Ascending aorta (tissue), 2 donors: ENCODE measurements at regions not wholly inside any gene's neighbourhood (a gene's known extent, or its start where the extent isn't known, plus 50 kb on each side); places are given as distances from the start of the nearest gene placed in this dataset.

ENCODE experiments used
- DNase-seq, 2 donors: peaks; one replicate each; pipeline ENCODE4 v3.0.0-alpha.2; 2019; ENCODE audit warnings: low spot score in 2 of 2
- H3K27ac ChIP-seq, 2 donors: fragments of 200-600 bp; sonication (generic); one replicate each; pipeline ENCODE4 v1.5.1; 2016 to 2017; ENCODE audit warnings: mild to moderate bottlenecking in 1 of 2
- H3K27me3 ChIP-seq: fragments of 200-600 bp; sonication (generic); one replicate; pipeline ENCODE4 v1.5.1; 2017
- H3K36me3 ChIP-seq, 2 donors: fragments of 200-600 bp; sonication (generic); one replicate each; pipeline ENCODE4 v1.5.1; 2016
- H3K4me1 ChIP-seq, 2 donors: fragments of 200-600 bp; sonication (generic); one replicate each; pipeline ENCODE4 v1.5.1; 2016 to 2017; ENCODE audit warnings: mild to moderate bottlenecking in 1 of 2
- H3K4me3 ChIP-seq, 2 donors: fragments of 200-600 bp; sonication (generic); one replicate each; pipeline ENCODE4 v1.5.1; 2016 to 2017; ENCODE audit warnings: mild to moderate bottlenecking in 1 of 2
- H3K9me3 ChIP-seq, 2 donors: fragments of 200-600 bp; sonication (generic); one replicate each; pipeline ENCODE4 v1.5.1; 2016
- CTCF ChIP-seq, 3 experiments: fragments of 200-600 bp in 2 of 3; fragments of 450-650 bp in 1 of 3; sonication (generic) in 2 of 3; IDR thresholded peaks; one replicate each; pipeline ENCODE4 v1.5.1; 2016 to 2019; ENCODE audit warnings: antibody characterized with exemption in 3 of 3, mild to moderate bottlenecking in 1 of 3, moderate library complexity in 1 of 3
- intact Hi-C: fragments of 100-400 bp; cut with DNase I; formaldehyde crosslinking; loops from one replicate; pipeline ENCODE4 v1.15.1; 2023

GRCh38 chr20:11277170-11277569, 603.4 kb upstream of the JAG1 start:
- no peaks in the 10 kb centered on the region for H3K36me3 ChIP-seq
- H3K9me3 ChIP-seq = no peaks in the 10 kb centered on the region
- DNase-seq = no peak
- H3K27ac ChIP-seq = no peak overlapping the region
- peaks cover 0 to 3% of the 10 kb centered on the region in 2 donors for H3K4me1 ChIP-seq
- no peaks in the 10 kb centered on the region for H3K27me3 ChIP-seq
- no peak for TF ChIP-seq CTCF (IDR thresholded peaks at IDR 0.05)
- intact Hi-C loops = loop anchor here (10.0 kb wide), 1 partner anchor 522 kb away; no protein-coding TSS in a partner anchor
- no peak overlapping the region for H3K4me3 ChIP-seq

DNA sequence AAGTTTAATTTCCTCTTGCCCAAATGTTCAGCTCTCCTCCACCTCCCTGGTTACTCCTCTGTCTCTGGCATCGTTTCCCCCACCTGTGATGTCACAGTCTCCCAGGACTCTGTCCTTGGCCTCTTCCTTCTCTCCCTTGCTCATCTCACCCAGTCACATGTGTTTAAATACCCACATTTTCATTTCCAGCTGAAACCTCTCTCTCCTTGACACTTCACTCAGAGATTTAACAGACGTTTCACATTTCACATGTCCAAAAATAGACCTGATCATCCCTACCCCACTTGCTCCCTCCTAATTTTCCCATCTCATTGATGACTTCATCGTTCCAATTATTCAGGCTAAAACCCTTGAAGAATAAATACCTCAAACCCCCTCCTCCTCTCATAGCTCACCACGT, 604.1 kb upstream of the JAG1 start:
- peaks cover 0 to 3% of the 10 kb centered on the region in 2 donors for H3K4me1 ChIP-seq
- TF ChIP-seq CTCF (IDR thresholded peaks at IDR 0.05) = no peak
- no peak overlapping the region for H3K4me3 ChIP-seq
- H3K9me3 ChIP-seq = no peaks in the 10 kb centered on the region
- intact Hi-C loops = loop anchor here (10.0 kb wide), 1 partner anchor 523 kb away; no protein-coding TSS in a partner anchor
- DNase-seq = no peak
- H3K36me3 ChIP-seq = no peaks in the 10 kb centered on the region
- no peaks in the 10 kb centered on the region for H3K27me3 ChIP-seq
- H3K27ac ChIP-seq = no peak overlapping the region

DNA sequence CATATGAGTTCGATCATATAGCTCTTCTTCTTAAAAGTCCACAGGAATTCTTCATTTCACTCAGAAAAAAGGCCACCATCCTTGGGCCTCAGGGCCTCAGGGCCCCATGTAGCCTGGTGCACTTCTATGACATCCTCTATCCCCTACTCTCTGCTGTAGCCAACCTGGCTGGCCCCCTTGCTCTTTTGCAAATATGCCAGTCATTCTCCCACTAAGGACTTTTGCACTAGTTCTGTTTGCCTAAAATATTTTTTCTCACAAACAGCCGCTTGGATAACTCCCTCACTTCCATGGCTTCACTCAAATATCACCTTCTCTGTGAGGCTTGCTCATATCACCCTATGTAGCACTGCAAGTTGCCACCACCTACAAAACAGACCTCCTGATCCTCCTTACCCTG, 604.7 kb upstream of the JAG1 start:
- TF ChIP-seq CTCF (IDR thresholded peaks at IDR 0.05) = no peak

GRCh38 chr20:11281240-11281639, 607.4 kb upstream of the JAG1 start:
- H3K9me3 ChIP-seq = no peaks in the 10 kb centered on the region
- H3K4me1 ChIP-seq = no peaks in the 10 kb centered on the region
- no peaks in the 10 kb centered on the region for H3K27me3 ChIP-seq
- no peaks in the 10 kb centered on the region for H3K36me3 ChIP-seq
- no peak for DNase-seq
- intact Hi-C loops = no loop called here
- TF ChIP-seq CTCF (IDR thresholded peaks at IDR 0.05) = no peak
- no peak overlapping the region for H3K27ac ChIP-seq
- H3K4me3 ChIP-seq = no peak overlapping the region

More for the DNA sequence above, 604.7 kb upstream of the JAG1 start:
- no peak overlapping the region for H3K4me3 ChIP-seq
- H3K36me3 ChIP-seq = no peaks in the 10 kb centered on the region
- intact Hi-C loops = loop anchor here (10.0 kb wide), 1 partner anchor 524 kb away; no protein-coding TSS in a partner anchor
- H3K27me3 ChIP-seq = no peaks in the 10 kb centered on the region
- H3K27ac ChIP-seq = no peak overlapping the region
- peaks cover 0 to 3% of the 10 kb centered on the region in 2 donors for H3K4me1 ChIP-seq
- no peaks in the 10 kb centered on the region for H3K9me3 ChIP-seq
- DNase-seq = no peak

DNA sequence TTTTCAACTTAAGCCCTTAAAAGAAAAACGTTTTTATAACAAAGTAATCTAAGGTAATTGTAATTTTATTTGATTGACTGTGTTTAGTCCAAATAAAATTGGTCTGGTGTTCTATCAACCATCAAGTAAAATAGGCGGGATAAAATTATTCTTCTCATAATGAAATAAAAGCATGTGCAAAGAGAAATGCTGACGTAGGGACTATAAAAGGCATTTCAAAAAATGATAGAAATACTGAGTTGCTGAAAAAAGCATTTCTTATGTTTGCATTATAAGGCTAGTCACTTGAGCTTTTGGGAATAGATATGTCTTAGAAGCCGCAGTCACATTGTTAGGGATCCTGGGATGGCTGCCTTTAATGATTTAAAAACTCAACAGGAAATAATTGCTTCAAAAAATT, 608.0 kb upstream of the JAG1 start:
- Histone ChIP-seq H3K27ac (no peak overlapping the region), H3K4me1 (no peaks in the 10 kb centered on the region), H3K4me3 (no peak overlapping the region), H3K9me3 (no peaks in the 10 kb centered on the region), H3K27me3 (no peaks in the 10 kb centered on the region), H3K36me3 (no peaks in the 10 kb centered on the region)
- DNase-seq = no peak
- TF ChIP-seq CTCF (IDR thresholded peaks at IDR 0.05) = no peak
- intact Hi-C loops = no loop called here

DNA sequence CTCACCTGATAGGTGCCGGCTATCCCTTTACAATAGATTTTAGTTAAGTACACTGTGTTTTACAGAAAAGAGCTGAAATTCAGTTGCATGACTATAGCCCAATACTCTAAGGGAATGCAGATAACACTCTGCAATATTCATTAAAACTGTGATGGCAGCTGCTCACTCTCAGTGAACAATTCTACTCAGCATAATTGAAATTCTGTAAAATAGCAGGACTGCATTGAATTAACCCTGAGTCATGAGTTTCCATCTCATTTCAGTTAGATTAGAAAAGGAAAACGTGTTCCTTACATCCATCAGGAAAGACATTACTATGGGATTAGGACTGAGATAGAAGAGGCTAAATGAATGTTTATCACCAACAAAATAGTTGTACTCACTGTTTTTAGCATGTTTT, 613.3 kb upstream of the JAG1 start:
- H3K4me1 ChIP-seq = no peaks in the 10 kb centered on the region
- H3K36me3 ChIP-seq = no peaks in the 10 kb centered on the region
- no peak overlapping the region for H3K27ac ChIP-seq
- no peaks in the 10 kb centered on the region for H3K27me3 ChIP-seq
- no peak for TF ChIP-seq CTCF (IDR thresholded peaks at IDR 0.05)
- H3K4me3 ChIP-seq = no peak overlapping the region
- no peaks in the 10 kb centered on the region for H3K9me3 ChIP-seq
- intact Hi-C loops = no loop called here
- no peak for DNase-seq
